ENCODE measurements at regions not wholly inside any gene's neighbourhood (a gene's known extent, or its start where the extent isn't known, plus 50 kb on each side); places are given as distances from the start of the nearest gene placed in this dataset.

DNA sequence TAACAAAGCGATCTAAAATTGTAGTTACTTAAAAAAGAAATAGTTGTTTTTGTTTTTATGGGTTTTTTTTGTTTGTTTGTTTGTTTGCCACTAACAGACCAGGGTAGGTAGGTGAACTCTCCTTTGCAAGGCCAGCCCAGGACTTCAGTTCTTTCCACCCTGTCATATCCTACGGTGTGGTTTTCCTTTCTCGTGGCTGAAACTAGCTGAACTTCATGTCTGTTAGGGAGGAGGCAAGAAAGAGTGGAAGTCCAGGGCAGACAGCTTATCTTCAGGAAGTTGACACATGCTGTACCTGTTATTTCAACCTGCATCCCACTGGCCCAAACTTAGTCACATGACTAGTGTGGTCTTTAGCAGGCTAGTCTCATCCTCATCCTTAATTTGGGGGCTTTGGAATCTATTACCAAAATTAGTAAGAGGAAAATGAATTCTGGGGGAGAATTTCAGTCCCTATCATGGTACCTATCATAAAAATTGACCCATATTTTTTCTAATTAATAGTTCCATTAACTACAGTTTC, 62.9 kb upstream of the LRRC7 start:
- TF ChIP-seq, protein P1, sequence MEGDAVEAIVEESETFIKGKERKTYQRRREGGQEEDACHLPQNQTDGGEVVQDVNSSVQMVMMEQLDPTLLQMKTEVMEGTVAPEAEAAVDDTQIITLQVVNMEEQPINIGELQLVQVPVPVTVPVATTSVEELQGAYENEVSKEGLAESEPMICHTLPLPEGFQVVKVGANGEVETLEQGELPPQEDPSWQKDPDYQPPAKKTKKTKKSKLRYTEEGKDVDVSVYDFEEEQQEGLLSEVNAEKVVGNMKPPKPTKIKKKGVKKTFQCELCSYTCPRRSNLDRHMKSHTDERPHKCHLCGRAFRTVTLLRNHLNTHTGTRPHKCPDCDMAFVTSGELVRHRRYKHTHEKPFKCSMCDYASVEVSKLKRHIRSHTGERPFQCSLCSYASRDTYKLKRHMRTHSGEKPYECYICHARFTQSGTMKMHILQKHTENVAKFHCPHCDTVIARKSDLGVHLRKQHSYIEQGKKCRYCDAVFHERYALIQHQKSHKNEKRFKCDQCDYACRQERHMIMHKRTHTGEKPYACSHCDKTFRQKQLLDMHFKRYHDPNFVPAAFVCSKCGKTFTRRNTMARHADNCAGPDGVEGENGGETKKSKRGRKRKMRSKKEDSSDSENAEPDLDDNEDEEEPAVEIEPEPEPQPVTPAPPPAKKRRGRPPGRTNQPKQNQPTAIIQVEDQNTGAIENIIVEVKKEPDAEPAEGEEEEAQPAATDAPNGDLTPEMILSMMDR (conservative IDR thresholded peaks at IDR 0.05; ENCODE audit: low read depth, low read length), result no peak
- no peak overlapping the region for H3K4me3 ChIP-seq (ENCODE audit: low read depth, low read length)
- DNase-seq (ENCODE audit: low read depth), result no peak

DNA sequence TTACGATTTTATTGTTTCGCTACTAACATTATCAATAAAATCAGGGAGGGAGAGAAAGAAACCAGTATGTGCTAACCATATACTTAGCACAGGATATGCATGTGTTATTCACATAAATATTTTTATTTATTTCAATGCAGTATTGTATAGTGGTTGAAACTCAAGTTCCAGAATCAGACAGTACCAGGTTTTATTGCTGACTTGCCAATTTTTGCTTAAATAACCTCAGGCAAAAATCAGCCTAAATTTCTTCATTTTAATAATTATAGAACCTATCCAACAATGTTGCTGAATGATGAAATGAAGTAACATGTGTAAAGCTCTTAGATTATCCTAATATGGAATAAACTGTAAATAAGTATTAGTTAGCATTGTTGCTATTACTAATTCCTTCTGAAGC, 61.4 kb upstream of the LRRC7 start:
- TF ChIP-seq, protein P1 (conservative IDR thresholded peaks at IDR 0.05; ENCODE audit: low read depth, low read length), result no peak
- no peak for DNase-seq (ENCODE audit: low read depth)
- H3K4me3 ChIP-seq (ENCODE audit: low read depth, low read length), result no peak overlapping the region

DNA sequence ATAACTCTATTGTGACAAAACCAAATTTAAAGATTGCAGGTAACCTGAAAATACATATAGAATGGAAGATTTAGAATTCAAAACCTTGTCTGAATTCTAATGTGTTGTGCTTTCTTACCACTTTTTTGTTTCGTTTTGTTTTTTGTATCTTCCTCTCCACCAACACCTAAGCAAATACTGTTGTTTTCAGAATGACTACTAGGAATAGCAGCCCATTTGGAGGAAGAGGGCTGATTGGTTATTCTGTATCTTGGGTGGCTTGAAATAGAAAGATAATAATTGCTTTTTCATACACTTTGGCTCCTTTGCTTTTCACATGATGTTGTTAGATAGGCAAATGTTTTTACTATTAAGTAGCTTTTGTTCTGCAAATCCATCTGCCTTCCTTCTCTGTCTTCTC, 61.0 kb upstream of the LRRC7 start:
- H3K4me3 ChIP-seq (ENCODE audit: low read depth, low read length), result no peak overlapping the region
- DNase-seq (ENCODE audit: low read depth), result no peak
- TF ChIP-seq, protein P1 (conservative IDR thresholded peaks at IDR 0.05; ENCODE audit: low read depth, low read length), result no peak

DNA sequence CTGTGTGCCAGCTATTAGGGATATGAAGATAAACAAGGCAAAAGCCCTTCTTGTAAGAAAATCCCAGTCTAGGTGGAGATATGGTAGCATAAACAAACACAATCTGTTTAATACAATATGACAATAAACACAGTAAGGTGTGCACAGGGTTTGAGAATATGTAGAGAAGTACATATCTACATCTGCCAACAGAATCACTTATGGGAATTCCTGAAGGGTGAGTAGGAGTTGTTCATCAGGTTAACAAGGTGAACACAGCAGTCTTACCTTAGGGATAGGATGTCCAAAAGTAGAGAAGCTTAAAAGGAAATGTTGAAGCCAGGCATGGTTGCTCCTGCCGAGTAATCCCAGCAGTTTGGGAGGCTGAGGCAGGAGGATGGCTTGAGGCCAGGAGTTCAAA, 57.7 kb upstream of the LRRC7 start:
- no peak overlapping the region for H3K4me3 ChIP-seq (ENCODE audit: low read depth, low read length)
- TF ChIP-seq, protein P1 (conservative IDR thresholded peaks at IDR 0.05; ENCODE audit: low read depth, low read length), result no peak
- DNase-seq (ENCODE audit: low read depth), result no peak

DNA sequence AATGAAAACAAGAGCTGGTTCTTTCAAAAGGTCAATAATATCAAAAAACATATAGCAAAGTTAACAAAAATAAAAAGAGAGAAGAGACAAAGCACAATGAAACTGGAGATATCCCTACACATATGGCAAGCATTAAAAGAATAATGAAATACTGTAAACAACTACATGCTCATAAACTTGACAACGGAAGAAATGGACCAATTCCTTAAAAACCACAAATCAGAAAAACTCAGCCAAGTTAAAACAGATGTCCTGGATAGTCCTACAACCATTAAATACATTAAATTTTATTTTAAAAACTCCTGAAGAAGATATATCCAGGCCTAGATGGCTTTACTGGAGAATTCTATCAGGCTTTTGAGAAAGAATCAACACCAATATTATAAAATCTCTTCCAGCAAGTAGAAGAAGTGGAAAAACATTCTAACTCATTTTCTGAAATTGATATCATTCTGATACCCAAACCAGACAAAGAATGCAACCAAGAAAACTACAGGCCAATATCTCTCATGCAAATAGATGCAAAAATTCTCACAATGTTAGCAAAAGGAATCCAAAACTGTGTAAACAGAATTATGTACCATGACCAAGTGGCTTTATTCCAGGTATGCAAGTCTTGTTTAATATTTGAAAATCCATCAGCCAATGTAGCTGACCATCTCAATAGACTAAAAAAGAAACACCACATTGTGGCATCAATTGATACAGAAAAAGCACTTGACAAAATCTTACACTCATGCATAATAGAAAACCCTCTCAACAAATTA, 56.1 kb upstream of the LRRC7 start:
- TF ChIP-seq, protein P1 (conservative IDR thresholded peaks at IDR 0.05; ENCODE audit: low read depth, low read length), result no peak
- DNase-seq (ENCODE audit: low read depth), result no peak
- H3K4me3 ChIP-seq (ENCODE audit: low read depth, low read length), result no peak overlapping the region

DNA sequence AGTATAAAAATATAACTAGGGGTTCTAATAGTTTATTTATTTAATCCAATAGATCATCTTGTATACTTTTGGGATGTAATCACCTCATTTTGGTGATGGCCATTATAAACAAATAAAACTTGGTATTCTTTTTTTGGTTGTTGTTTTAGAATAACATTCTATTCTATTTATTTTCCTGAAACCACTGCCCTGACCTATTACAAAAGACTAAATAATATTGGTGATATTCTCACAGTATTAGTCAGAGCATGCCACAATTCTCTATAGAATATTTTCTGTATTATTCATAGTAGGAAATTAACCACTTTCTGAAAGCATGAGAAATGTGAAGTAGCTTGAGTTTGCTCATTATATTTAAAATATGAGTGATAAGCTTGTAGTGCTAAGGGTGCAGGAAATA, 54.1 kb upstream of the LRRC7 start:
- no peak overlapping the region for H3K4me3 ChIP-seq (ENCODE audit: low read depth, low read length)
- DNase-seq (ENCODE audit: low read depth), result no peak
- TF ChIP-seq, protein P1 (conservative IDR thresholded peaks at IDR 0.05; ENCODE audit: low read depth, low read length), result no peak
